ENCODE measurements at regions not wholly inside any gene's neighbourhood (a gene's known extent, or its start where the extent isn't known, plus 50 kb on each side); places are given as distances from the start of the nearest gene placed in this dataset.

DNA sequence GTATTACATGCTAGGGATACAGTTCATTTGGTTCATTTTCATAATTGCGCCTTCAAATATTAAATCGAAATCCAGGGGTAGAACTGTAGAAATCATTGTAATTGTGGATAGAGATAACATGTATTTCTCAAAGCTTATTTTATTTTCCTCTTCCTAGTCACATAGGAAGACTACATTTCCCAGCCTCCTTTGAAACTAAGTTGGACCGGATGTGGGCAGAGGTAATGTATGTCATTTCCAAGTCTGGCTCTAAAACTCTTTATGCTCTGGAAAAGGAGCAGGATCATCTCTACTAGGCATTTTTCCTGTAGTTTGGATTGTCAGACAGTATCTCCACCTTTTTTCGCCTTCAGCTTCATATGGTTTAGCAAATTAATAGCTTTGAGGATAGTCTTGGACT lies 70.1 kb upstream of the CRY1 start:
- no peak for TF ChIP-seq NFRKB (IDR thresholded peaks at IDR 0.05)
- TF ChIP-seq ZNF384 (IDR thresholded peaks at IDR 0.05): no peak
- TF ChIP-seq SUZ12 (IDR thresholded peaks at IDR 0.05): no peak
- TF ChIP-seq SP1 (IDR thresholded peaks at IDR 0.05): no peak
- TF ChIP-seq BHLHE40 (IDR thresholded peaks at IDR 0.05; ENCODE audit: borderline replicate concordance): no peak
- no peak for TF ChIP-seq CTBP1 (IDR thresholded peaks at IDR 0.05; ENCODE audit: borderline replicate concordance)
- no peak for TF ChIP-seq ARNT (IDR thresholded peaks at IDR 0.05)
- no peak for TF ChIP-seq LEF1 (IDR thresholded peaks at IDR 0.05; ENCODE audit: borderline replicate concordance)
- TF ChIP-seq TARDBP (IDR thresholded peaks at IDR 0.05): no peak
- no peak for TF ChIP-seq FOXK2 (IDR thresholded peaks at IDR 0.05)
- no peak for TF ChIP-seq HDGF (IDR thresholded peaks at IDR 0.05; ENCODE audit: borderline replicate concordance)
- TF ChIP-seq PKNOX1 (IDR thresholded peaks at IDR 0.05): no peak
- TF ChIP-seq FOXA1 (IDR thresholded peaks at IDR 0.05): no peak
- no peak for TF ChIP-seq ELF4 (IDR thresholded peaks at IDR 0.05)
- TF ChIP-seq FOXM1 (IDR thresholded peaks at IDR 0.05; ENCODE audit: borderline replicate concordance): no peak
- no peak for TF ChIP-seq L3MBTL2 (conservative IDR thresholded peaks at IDR 0.05)
- CTCF ChIA-PET: no interaction called here
- POLR2A ChIA-PET: no interaction called here
- no peak for DNase-seq (ENCODE audit: extremely low spot score)

DNA sequence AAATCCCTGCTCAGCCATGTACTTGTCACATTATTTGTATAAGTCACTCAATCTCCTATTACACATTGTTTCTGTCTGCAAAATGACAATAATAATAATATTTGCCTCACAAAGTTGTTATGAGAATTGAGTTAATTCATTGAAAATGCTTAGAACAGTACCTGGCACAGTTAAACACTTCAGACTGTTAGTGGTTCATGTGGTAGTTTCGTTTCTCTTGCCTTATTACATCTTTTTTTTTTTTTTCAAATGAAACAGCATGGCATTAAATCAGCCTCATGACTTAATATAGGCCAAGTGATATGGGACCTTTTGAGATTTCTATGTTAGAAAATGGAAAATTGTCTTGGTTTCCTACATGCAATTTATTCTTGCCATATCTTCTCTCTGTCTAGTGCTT lies 71.0 kb upstream of the CRY1 start:
- POLR2A ChIA-PET: no interaction called here
- CTCF ChIA-PET: no interaction called here
- no peak for TF ChIP-seq HDGF (IDR thresholded peaks at IDR 0.05; ENCODE audit: borderline replicate concordance)
- no peak for DNase-seq (ENCODE audit: extremely low spot score)

DNA sequence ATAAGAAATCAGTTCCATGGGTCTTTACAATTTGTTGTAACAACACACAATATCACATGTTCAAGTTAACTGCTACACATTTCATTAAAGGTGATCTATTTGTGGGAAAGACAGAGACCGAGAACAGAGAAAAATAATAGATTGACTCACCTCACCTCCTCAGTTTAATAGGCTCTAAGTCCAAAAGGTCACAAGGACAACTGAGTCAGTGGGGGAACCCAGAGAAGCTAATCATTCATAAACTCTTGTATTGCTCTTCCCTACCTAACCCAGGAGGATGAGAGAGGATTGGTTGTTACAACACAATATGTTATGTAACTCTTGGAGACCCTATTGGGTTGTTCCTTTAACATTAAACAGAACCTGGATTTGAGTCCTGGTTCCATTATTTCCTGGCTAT lies 72.2 kb upstream of the CRY1 start:
- ChIA-PET POLR2A (no interaction called here), CTCF (no interaction called here)
- TF ChIP-seq LEF1 (IDR thresholded peaks at IDR 0.05; ENCODE audit: borderline replicate concordance) (no peak), SUZ12 (IDR thresholded peaks at IDR 0.05) (no peak), PKNOX1 (IDR thresholded peaks at IDR 0.05) (no peak), ARNT (IDR thresholded peaks at IDR 0.05) (no peak), SP1 (IDR thresholded peaks at IDR 0.05) (no peak), L3MBTL2 (conservative IDR thresholded peaks at IDR 0.05) (no peak), ZNF384 (IDR thresholded peaks at IDR 0.05) (no peak), NFRKB (IDR thresholded peaks at IDR 0.05) (no peak), HDGF (IDR thresholded peaks at IDR 0.05; ENCODE audit: borderline replicate concordance) (no peak), FOXA1 (IDR thresholded peaks at IDR 0.05) (no peak), TARDBP (IDR thresholded peaks at IDR 0.05) (no peak)
- no peak for DNase-seq (ENCODE audit: extremely low spot score)

GRCh38 chr12:107167756-107168155 lies 74.4 kb upstream of the CRY1 start:
- POLR2A ChIA-PET: no interaction called here

GRCh38 chr12:107169200-107169599 lies 75.9 kb upstream of the CRY1 start:
- CTCF ChIA-PET: interaction anchor here (2.4 kb wide), 1 partner anchor 38 kb away, joined by 6 read pairs; no protein-coding TSS in a partner anchor
- DNase-seq (ENCODE audit: extremely low spot score): no peak

More at GRCh38 chr12:107167756-107168155, 74.4 kb upstream of the CRY1 start:
- DNase-seq (ENCODE audit: extremely low spot score): no peak
- CTCF ChIA-PET: interaction anchor here (2.4 kb wide), 1 partner anchor 36 kb away, joined by 6 read pairs; no protein-coding TSS in a partner anchor
- no peak for TF ChIP-seq ARNT (IDR thresholded peaks at IDR 0.05)
- TF ChIP-seq NFRKB (IDR thresholded peaks at IDR 0.05): no peak
- no peak for TF ChIP-seq HDGF (IDR thresholded peaks at IDR 0.05; ENCODE audit: borderline replicate concordance)
- no peak for TF ChIP-seq PKNOX1 (IDR thresholded peaks at IDR 0.05)
- no peak for TF ChIP-seq LEF1 (IDR thresholded peaks at IDR 0.05; ENCODE audit: borderline replicate concordance)
- TF ChIP-seq FOXA1 (IDR thresholded peaks at IDR 0.05): no peak
- TF ChIP-seq SP1 (IDR thresholded peaks at IDR 0.05): no peak
- TF ChIP-seq CTBP1 (IDR thresholded peaks at IDR 0.05; ENCODE audit: borderline replicate concordance): no peak
- TF ChIP-seq FOXM1 (IDR thresholded peaks at IDR 0.05; ENCODE audit: borderline replicate concordance): no peak
- no peak for TF ChIP-seq ZNF384 (IDR thresholded peaks at IDR 0.05)

DNA sequence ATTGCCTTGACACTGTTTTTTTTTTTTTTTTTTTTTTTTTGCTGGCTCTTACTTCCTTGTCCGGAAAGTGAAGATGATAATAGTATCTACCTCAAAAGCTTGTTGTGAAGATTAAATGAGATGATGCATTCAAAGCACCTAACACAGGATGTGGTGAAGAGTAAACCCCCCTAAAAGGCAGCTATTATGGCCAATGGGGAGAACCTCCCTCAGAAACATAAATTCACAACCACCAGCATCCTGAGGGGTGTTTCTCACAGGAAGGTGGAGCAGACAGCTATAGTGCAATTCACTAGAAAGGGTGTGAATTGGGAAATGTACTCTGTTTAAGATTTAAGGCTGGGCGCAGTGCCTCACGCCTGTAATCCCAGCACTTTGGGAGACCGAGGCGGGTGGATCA lies 85.4 kb upstream of the CRY1 start:
- ChIA-PET POLR2A (no interaction called here), CTCF (no interaction called here)
- TF ChIP-seq SUZ12 (IDR thresholded peaks at IDR 0.05): no peak
- no peak for TF ChIP-seq FOXA1 (IDR thresholded peaks at IDR 0.05)
- no peak for TF ChIP-seq ZNF384 (IDR thresholded peaks at IDR 0.05)
- no peak for TF ChIP-seq HDGF (IDR thresholded peaks at IDR 0.05; ENCODE audit: borderline replicate concordance)
- no peak for TF ChIP-seq BHLHE40 (IDR thresholded peaks at IDR 0.05; ENCODE audit: borderline replicate concordance)
- no peak for TF ChIP-seq FOXM1 (IDR thresholded peaks at IDR 0.05; ENCODE audit: borderline replicate concordance)
- TF ChIP-seq TARDBP (IDR thresholded peaks at IDR 0.05): no peak
- TF ChIP-seq SP1 (IDR thresholded peaks at IDR 0.05): no peak
- TF ChIP-seq CTBP1 (IDR thresholded peaks at IDR 0.05; ENCODE audit: borderline replicate concordance): no peak
- no peak for TF ChIP-seq ARNT (IDR thresholded peaks at IDR 0.05)
- no peak for TF ChIP-seq ELF4 (IDR thresholded peaks at IDR 0.05)
- no peak for DNase-seq (ENCODE audit: extremely low spot score)

More at GRCh38 chr12:107169200-107169599, 75.9 kb upstream of the CRY1 start:
- TF ChIP-seq BHLHE40 (IDR thresholded peaks at IDR 0.05; ENCODE audit: borderline replicate concordance) (no peak), L3MBTL2 (conservative IDR thresholded peaks at IDR 0.05) (no peak), PKNOX1 (IDR thresholded peaks at IDR 0.05) (no peak), FOXK2 (IDR thresholded peaks at IDR 0.05) (no peak)
- POLR2A ChIA-PET: interaction anchor here (0.6 kb wide), 1 partner anchor 13 kb away, joined by 3 read pairs; no protein-coding TSS in a partner anchor
